Tibial artery (tissue), 4 donors: ENCODE measurements at regions not wholly inside any gene's neighbourhood (a gene's known extent, or its start where the extent isn't known, plus 50 kb on each side); places are given as distances from the start of the nearest gene placed in this dataset.

Source experiments
- DNase-seq, 2 donors: peaks; one replicate each; pipeline ENCODE4 v3.0.0-alpha.2; 2019
- H3K27ac ChIP-seq, 2 donors: fragments of 200-600 bp; sonication (generic) in 1 of 2; 1 replicate in 1 of 2; 2 replicates in 1 of 2; pipeline ENCODE4 v1.5.1; 2018 to 2019; ENCODE audit warnings: mild to moderate bottlenecking in 1 of 2
- H3K27me3 ChIP-seq, 2 donors: fragments of 200-600 bp; sonication (generic) in 1 of 2; one replicate each; pipeline versions ENCODE4 v1.5.1 to v1.6.0; 2016 to 2019
- H3K36me3 ChIP-seq, 3 donors: fragments of 200-600 bp; sonication (generic) in 2 of 3; one replicate each; pipeline ENCODE4 v1.5.1; 2016 to 2019; ENCODE audit warnings: mild to moderate bottlenecking in 2 of 3
- H3K4me1 ChIP-seq, 4 donors: fragments of 200-600 bp; sonication (generic) in 2 of 4; 1 replicate in 3 of 4; 2 replicates in 1 of 4; pipeline ENCODE4 v1.5.1; 2016 to 2019
- H3K4me3 ChIP-seq, 2 donors: fragments of 200-600 bp; sonication (generic) in 1 of 2; 1 replicate in 1 of 2; 2 replicates in 1 of 2; pipeline ENCODE4 v1.5.1; 2018 to 2019; ENCODE audit warnings: mild to moderate bottlenecking in 2 of 2
- H3K9me3 ChIP-seq, 3 donors: fragments of 200-600 bp; sonication (generic) in 1 of 3; one replicate each; pipeline ENCODE4 v1.5.1; 2016 to 2019
- intact Hi-C: fragments of 100-400 bp; cut with DNase I; formaldehyde crosslinking; loops from one replicate; pipeline ENCODE4 v1.15.0; 2023; ENCODE audit warnings: low total_unique reads
- TF ChIP-seq, protein P1 (sequence below), 2 experiments: fragments of 200-600 bp in 1 of 2; fragments of 450-650 bp in 1 of 2; IDR thresholded peaks; one replicate each; pipeline ENCODE4 v1.5.1; 2017 to 2019; ENCODE audit warnings: antibody characterized with exemption in 2 of 2, mild to moderate bottlenecking in 1 of 2, moderate library complexity in 1 of 2

DNA sequence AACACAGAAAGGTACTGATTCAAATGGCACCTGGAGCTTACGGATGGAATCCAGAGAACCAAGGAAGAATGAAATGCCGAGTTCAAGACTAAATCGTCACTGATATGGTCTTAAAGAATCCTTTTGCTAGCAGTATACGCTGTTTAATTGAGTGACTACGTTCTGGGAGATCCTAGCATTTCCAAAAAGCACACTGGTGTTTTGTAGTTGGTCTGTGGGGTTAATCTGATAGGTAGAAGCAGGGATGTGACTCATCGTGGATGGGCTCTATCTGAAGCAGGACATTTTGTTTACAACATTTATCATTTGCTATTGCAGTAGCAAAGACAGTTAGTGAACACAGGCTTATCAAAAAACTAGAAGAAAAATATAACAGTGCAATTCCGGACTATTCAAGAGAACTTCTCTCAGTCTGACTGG is 169.2 kb upstream of the HMGA2 start:
- no peaks in the 10 kb centered on the region for H3K4me1 ChIP-seq
- no peak overlapping the region for H3K27ac ChIP-seq
- no peak for DNase-seq
- no peaks in the 10 kb centered on the region for H3K9me3 ChIP-seq
- H3K36me3 ChIP-seq, result no peaks in the 10 kb centered on the region
- TF ChIP-seq, protein P1, sequence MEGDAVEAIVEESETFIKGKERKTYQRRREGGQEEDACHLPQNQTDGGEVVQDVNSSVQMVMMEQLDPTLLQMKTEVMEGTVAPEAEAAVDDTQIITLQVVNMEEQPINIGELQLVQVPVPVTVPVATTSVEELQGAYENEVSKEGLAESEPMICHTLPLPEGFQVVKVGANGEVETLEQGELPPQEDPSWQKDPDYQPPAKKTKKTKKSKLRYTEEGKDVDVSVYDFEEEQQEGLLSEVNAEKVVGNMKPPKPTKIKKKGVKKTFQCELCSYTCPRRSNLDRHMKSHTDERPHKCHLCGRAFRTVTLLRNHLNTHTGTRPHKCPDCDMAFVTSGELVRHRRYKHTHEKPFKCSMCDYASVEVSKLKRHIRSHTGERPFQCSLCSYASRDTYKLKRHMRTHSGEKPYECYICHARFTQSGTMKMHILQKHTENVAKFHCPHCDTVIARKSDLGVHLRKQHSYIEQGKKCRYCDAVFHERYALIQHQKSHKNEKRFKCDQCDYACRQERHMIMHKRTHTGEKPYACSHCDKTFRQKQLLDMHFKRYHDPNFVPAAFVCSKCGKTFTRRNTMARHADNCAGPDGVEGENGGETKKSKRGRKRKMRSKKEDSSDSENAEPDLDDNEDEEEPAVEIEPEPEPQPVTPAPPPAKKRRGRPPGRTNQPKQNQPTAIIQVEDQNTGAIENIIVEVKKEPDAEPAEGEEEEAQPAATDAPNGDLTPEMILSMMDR (IDR thresholded peaks at IDR 0.05), result no peak
- no peaks in the 10 kb centered on the region for H3K27me3 ChIP-seq
- intact Hi-C loops, result no loop called here
- H3K4me3 ChIP-seq, result no peak overlapping the region

DNA sequence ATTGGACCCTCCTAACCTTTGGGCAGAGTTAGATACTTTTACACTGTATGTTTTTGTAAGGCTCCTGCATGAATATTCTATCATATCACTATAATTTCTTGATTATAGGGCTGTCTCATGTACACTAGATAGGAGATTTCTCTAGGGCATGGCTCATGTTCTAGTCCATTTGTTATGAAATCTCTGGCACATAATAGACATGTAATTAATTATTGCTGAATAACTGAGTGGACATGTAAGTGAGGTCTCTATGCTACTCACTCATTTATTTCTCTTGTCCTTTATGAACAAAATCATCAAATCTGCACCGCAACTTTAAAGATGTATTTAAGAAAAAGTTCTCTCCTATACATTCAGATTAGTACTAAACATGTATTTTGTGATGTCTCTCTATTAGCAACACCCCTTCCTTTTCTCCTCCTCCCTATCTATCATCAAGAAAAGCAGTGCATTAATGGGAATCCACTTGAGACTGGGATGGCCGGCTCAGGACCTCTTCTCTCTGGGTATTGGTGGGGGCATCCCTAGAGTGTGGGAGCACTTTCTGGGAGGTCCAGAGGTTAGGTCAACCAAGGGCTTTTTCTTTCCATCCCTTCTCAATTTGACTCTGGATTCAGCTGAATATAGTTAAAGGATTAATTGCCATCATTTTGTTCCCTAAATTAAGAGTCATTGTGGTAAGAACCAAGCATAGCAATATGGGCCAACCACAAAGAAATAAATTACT is 168.0 kb upstream of the HMGA2 start:
- H3K4me3 ChIP-seq, result no peak overlapping the region
- H3K27me3 ChIP-seq, result no peaks in the 10 kb centered on the region
- H3K36me3 ChIP-seq, result no peaks in the 10 kb centered on the region
- intact Hi-C loops, result no loop called here
- no peaks in the 10 kb centered on the region for H3K9me3 ChIP-seq
- no peak for DNase-seq
- TF ChIP-seq, protein P1 (IDR thresholded peaks at IDR 0.05), result no peak
- H3K4me1 ChIP-seq, result no peaks in the 10 kb centered on the region
- H3K27ac ChIP-seq, result no peak overlapping the region

DNA sequence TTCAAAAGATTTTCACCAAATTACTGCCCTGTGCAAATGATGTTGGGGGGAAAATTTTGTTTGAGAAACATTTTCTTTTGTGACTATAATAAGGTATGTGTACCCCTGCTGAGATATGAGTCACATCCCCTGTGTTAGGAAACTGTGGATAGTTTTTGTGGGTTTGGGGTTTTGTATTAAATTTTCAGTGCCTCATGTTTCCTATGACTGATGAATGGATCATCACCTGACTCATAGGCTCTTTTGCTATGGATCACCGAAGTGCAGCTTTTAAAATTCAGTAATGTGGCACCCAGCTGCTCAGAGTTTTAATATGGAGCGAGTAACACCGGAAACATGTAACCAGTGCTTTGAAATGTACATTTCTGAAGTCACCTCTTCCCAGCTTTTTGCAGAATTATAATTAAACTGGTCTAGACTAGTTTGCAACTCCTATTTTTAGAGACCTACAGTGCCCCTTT is 167.4 kb upstream of the HMGA2 start:
- TF ChIP-seq, protein P1 (IDR thresholded peaks at IDR 0.05), result no peak
- no peaks in the 10 kb centered on the region for H3K9me3 ChIP-seq
- H3K36me3 ChIP-seq, result no peaks in the 10 kb centered on the region
- intact Hi-C loops, result no loop called here
- H3K4me1 ChIP-seq, result no peaks in the 10 kb centered on the region
- no peak overlapping the region for H3K27ac ChIP-seq
- no peaks in the 10 kb centered on the region for H3K27me3 ChIP-seq
- DNase-seq, result no peak
- no peak overlapping the region for H3K4me3 ChIP-seq

DNA sequence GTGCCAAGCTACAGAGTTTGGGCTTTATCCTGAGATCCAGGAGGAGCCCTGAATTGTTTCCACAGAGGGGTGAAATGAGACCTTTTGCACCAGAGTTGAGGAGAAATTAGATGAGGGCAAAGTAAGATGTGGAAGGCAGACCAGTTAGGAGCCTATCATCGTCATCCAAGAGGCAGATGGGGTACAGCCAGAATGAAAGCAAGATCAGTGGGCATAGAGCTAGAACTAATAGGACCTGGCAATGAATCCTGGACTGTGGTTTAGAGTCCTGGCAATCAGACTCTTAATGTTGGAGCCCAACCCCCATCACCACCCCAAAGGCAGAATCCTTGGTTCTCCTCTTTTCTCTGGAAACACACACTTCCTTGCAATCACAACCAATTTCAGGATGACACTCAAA is 166.6 kb upstream of the HMGA2 start:
- no peaks in the 10 kb centered on the region for H3K4me1 ChIP-seq
- TF ChIP-seq, protein P1 (IDR thresholded peaks at IDR 0.05), result no peak
- no peaks in the 10 kb centered on the region for H3K36me3 ChIP-seq
- no peaks in the 10 kb centered on the region for H3K27me3 ChIP-seq
- no peak for DNase-seq
- no peaks in the 10 kb centered on the region for H3K9me3 ChIP-seq
- no peak overlapping the region for H3K4me3 ChIP-seq
- intact Hi-C loops, result no loop called here
- H3K27ac ChIP-seq, result no peak overlapping the region

DNA sequence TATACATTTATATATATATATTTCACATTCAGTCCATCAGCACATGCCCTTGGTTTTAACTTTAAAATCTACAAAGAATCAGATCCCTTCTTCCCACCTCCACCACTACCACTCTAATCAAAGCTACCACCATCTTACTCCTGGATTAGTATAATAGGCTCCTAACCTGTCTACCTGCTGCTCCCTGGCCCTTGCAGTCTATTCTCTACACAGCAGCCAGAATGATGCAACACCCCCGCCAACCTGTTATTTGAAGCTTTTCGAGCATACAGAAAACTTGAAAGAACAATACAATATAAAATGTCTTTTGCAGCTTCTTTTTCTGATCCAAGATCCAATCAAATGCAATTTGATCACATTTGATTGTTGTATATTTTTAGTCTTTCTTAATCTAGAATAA is 165.9 kb upstream of the HMGA2 start:
- no peak for DNase-seq
- H3K4me1 ChIP-seq, result no peaks in the 10 kb centered on the region
- intact Hi-C loops, result no loop called here
- no peaks in the 10 kb centered on the region for H3K36me3 ChIP-seq
- TF ChIP-seq, protein P1 (IDR thresholded peaks at IDR 0.05), result no peak
- no peaks in the 10 kb centered on the region for H3K9me3 ChIP-seq
- no peak overlapping the region for H3K4me3 ChIP-seq
- no peak overlapping the region for H3K27ac ChIP-seq
- H3K27me3 ChIP-seq, result no peaks in the 10 kb centered on the region
